OCI-LY7 (cell line): ENCODE measurements at regions not wholly inside any gene's neighbourhood (a gene's known extent, or its start where the extent isn't known, plus 50 kb on each side); places are given as distances from the start of the nearest gene placed in this dataset.

Source experiments
- CTCF ChIP-seq: fragments of 200-600 bp; sonication (generic); conservative IDR thresholded peaks from 2 replicates; pipeline ENCODE4 v1.5.1; 2014; ENCODE audit warnings: mild to moderate bottlenecking, antibody characterized with exemption, low read length, moderate library complexity, mixed read lengths
- EZH2phosphoT487 ChIP-seq: fragments of 200-600 bp; sonication (generic); IDR thresholded peaks from 2 replicates; pipeline ENCODE4 v1.6.1; 2018; ENCODE audit warnings: low read depth, borderline replicate concordance, mild to moderate bottlenecking, mixed run types, antibody characterized with exemption, low read length, moderate library complexity, mixed read lengths

GRCh38 chrX:129230168-129230567 lies 293.1 kb downstream of the SMARCA1 start:
- no peak for TF ChIP-seq CTCF
- no peak for TF ChIP-seq EZH2phosphoT487
